Left forelimb (tissue), 1 donor: ENCODE measurements at regions not wholly inside any gene's neighbourhood (a gene's known extent, or its start where the extent isn't known, plus 50 kb on each side); places are given as distances from the start of the nearest gene placed in this dataset.
"Not testable (repeated sequence)": the region's sequence is repeated elsewhere in the genome, so short reads cannot be mapped to it uniquely, and the experiment has no call there.

Experiments used
- DNase-seq: peaks from one replicate; pipeline ENCODE4 v3.0.0-alpha.2; 2018; ENCODE audit warnings: low spot score

DNA sequence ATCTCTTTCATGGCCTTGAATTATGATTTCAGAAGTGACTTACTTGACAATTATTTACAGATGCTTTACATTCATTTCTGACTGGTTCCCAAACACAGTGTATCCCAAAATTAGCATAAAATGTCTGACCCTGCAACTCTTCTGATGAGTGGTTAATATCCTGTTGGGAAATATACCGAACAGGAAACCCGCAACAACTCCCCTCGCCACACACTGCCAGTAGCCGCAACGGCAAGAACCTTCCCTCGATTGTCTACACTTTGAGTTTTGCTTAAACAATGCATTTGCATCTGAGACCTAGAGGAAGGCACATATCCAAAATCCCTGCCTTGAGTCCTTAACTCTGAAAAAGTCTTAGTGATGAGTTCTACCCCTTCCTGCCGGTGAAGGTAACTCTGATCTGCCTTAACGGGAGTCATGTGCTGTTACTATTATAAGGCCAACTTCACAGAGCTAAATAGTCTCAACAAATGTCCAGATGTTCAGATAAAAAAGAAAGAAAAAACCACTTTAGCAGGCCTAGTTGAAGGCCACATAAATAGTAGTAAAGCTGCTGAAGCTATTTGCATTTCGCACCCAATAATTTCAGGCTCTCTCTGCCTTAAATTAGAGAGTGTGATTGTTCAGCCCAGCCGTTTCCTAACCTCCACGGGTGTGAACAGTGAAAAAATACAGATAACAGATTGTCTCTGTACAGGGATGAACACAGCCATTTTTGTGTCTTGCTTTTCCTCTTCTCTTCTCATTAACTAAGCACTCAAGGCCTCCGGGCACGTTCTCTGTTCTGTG lies 321.1 kb downstream of the HS3ST3B1 start:
- DNase-seq = no peak

DNA sequence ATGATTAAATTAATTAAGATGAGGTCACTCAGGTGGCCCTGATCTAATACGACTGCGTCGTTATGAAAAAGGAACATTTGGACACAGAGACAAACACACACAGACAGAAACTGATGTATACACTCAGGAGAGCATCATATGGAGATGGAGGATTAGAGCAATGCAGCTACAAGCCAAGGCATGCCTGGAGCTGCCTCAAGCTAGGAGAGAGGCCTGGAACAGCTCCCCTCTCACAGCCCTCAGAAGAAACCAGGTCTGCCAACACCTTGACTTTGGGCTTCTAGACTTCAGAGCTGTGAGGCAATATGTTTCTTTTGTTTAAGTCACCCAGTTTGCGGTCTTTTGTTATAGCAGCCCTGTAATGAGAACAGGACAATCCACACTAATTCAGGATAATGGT lies 318.9 kb downstream of the HS3ST3B1 start:
- DNase-seq = no peak

DNA sequence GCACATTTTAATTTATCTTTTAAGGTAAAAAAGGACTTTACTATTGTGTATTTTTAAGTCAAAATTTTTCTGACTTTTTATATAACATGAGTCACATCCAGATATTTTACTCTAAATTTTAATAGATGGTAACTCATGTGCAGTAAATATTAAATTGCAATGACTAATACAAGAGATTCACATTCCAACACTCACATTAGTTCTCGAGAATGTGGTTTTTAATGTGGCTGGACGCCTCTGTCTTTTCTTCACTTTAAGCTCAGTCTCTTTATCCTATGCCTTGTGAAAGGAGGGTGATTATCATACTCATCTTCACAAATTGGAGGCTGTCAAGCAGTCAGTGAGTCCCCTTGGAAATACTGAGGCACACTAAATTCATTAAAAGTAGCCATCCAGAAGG lies 315.6 kb downstream of the HS3ST3B1 start:
- DNase-seq = no peak

DNA sequence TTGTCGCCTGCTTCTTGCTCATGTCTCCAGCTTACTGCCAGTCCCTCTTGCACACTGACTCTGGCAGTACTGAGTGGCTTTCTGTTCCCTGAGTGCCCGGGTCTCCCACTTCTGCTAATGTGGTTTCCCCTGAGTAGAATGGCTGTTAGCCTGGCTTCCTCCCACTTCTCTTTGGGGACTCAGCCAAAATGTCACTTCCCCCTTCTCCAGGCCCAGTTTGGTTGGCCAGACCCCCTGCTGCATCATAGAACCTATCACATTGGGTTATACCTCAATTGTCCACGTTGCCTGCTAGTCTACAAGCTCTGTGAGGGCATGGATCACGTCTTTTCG lies 304.4 kb downstream of the HS3ST3B1 start:
- DNase-seq = no peak

DNA sequence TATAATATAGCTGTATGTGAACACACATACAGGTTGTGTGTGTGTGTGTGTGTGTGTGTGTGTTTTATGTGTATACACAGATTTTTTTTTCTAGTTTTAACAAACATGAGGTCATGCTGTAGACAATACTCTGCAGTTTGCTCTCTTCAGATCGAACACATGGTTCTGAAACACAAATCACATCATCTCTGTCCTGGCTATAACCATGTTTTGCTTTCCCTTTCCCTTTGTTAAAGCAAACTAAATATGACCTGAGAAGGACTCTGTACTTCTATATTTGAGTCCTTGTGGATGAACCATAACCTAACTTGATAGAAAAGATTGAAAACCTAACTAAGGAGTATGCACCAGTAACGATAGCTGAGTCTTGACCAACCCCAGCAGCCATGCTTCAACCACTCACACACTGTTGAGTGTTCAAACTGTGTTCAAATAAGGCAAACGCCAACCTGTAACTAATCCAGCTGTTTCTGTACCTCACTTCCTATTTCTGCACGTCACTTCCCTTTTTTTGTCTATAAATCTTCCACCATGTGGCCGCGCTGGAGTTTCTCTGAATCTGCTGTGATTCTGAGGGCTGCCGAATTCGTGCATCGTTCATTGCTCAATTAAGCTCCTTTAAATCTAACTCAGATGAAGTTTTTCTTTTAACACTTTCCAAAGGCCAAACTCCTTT lies 303.8 kb downstream of the HS3ST3B1 start:
- DNase-seq = no peak

DNA sequence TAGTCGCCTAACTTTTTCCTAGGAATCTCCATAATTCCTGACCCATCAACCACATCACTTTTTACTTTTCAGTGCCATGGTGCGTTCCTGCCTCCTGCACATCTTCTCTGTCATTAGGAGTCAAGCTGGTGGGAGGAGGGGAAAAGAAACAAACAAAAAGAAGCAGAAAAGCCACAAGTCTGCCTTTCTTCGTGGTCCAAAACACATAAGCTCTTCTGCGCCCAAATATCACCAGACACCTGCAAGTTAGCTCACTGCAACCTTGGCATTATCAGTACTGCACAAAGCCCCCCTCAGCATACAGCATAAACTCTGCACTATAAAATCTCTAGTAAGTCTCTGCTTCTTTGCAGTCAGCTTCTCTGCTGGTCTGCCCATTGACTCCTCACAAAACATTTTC lies 295.3 kb downstream of the HS3ST3B1 start:
- DNase-seq = no peak

DNA sequence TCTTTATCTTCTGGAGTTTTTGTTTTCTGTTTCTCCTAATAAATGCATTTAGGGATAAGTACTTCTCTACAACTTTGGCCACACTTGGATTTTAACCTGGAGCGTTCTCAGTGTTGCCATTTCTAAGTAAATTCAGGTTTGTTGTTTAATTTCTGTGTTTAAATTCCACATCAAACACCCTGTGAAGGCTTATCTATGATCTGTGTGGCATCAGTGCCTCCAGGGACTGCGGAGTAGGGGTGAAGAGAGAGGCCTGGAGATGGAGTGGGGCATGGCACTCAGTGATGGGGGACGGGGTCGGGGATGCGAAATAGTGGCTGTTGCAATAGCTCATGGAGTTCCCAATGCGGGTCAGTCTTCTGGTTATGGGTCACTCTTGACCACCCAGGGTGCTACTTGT lies 294.8 kb downstream of the HS3ST3B1 start:
- DNase-seq = no peak

DNA sequence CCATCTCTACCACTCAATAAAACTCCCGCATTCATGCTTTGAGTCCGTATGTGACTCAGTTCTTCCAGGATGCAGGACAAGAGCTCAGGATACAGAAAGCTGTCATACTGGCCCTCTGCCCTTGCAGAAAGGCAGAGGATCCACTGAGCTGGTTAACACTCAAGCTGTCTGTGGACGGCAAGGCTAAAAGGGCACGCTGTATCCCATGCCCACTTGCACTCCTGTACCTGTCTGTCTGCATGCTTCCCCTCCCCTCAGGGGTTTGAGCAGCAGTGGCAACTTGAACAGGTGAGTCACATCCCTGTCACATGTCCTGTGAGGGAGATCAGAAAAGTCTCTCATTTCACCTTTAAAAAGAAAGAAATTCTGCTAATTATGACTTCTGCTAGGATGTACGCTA lies 293.8 kb downstream of the HS3ST3B1 start:
- DNase-seq = no peak

DNA sequence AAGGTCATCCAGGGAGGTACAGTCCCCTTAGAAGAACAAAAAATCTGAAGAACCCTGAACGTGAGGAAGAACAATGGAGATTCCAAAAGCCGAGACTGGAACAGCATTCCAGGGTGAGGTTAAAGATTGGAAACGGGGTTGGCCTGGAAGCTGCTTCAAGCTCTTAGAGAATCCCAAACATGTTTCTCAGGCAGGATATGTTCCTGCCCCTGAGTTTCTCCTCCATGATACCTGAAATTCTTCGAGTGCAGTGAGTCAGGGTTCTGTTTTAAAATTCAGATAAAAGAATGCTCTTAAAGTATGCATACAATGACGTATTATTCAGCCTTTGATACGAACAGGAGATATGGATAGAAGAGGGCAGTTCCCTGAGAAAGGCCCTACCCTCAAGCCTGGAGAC lies 293.1 kb downstream of the HS3ST3B1 start:
- no peak for DNase-seq

DNA sequence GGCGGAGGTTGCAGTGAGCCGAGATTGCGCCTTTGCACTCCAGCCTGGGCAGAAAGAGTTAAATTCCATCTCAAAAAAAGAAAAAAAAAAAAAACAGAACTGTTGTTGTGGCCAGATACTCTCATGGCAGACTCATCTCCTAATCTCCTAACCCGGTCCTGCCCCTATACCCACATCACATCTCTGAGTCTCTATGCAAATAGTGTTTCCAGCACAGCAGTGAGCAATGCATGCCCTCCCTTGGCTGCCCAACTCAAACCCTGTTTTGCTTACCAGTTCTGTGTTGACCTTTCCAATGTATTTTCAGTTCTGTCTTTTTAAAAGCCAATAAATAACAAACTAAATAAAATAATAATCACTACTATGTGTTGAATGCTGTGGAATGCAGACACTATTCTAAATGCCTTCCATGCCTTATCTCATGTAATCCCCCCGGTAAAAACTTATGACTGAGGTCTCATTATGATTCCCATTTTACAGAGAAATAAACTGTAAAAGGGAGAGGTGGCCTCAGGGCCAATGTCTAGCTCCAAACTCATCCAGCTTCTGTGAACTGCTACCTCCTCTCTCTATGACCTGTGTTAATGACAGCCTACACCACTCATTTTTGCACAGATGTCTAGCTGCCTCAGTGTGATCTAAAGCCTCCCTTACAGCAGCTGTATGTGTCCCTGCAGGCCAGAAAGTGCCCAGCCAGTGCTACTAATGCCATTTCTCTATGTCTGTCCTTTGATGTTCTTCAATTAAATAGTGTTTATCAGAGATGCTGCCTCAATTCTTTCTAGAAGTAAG lies 289.8 kb downstream of the HS3ST3B1 start:
- no peak for DNase-seq

DNA sequence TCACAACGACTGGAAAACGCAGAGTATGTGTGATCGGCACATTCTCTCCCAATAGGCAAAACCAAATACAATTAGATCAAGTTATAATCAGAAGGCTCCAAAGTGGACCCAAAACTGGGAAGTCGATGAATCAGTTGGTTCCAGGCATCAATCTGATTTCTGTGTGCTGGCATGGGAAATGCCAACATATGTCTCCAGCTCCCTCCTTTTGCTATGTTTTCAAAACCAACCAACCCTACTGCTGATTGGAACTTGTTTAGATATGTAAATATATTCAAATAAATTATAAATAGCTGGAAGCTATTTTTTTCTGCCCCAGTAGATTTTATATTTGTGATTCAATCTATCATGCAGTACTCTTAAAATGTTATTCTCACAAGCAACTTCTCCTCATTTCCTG lies 284.2 kb downstream of the HS3ST3B1 start:
- no peak for DNase-seq

DNA sequence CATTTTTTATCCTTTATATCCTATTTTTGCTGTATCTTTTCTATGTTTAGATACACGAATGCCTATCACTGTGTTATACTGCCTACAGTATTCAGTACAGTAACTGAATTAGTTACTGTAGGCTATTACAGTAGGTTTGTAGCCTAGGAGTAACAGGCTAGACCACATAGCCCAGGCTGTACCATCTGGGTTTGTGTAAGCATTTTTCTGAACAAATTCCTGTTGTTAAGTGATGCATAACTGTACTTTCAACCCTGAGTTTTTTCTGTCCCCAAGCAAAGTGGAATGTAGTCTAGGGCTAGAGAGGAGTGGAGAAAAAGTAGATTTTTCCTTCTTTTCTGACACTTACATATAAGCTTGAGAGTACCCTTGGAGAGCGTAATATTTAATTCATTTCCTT lies 282.1 kb downstream of the HS3ST3B1 start:
- DNase-seq = no peak

DNA sequence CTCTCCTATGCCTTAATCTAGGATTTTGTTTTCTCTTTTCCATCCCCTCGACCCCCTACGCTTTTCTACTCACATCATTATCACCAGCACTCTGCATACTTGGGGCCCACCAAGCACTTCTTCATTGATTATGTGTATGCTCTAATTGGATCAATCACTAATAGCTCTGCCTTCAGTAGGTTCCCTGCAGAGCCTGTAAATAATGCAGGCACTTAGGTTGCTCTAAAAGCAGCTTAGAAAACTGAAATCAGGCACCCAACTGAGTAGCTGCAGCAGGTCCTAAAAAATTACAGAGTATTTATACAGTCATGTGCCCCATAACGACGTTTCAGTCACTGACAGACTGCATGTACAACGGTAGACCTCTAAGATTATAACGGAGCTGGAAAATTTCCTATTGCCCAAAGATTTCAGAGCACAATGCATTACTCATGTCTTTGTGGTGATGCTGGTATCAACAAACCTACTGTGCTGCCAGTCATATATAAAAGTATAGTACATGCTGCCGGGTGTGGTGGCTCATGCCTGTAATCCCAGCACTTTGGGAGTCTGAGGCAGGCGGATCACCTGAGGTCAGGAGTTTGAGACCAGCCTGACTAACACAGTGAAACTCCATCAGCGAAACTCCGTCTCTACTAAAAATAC lies 280.4 kb downstream of the HS3ST3B1 start:
- DNase-seq = no peak

DNA sequence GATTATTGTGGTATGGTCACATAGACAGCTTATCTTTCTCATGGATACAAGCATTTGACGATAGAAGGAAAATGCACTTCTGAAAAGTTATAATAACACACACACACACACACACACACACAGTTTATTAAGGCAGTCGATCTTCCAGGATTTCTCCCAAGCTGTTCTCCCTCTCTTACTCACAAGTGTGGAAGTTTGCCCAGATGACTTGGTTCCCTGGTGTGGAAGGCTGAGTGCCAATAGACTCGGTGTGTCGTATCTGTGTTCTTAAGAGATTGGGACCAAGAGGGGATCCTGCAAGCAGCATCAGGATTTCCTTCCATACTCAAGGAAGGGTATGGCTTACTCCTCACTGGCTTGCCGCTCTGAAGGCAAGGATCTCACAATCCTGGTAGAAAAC lies 279.6 kb downstream of the HS3ST3B1 start:
- no peak for DNase-seq

DNA sequence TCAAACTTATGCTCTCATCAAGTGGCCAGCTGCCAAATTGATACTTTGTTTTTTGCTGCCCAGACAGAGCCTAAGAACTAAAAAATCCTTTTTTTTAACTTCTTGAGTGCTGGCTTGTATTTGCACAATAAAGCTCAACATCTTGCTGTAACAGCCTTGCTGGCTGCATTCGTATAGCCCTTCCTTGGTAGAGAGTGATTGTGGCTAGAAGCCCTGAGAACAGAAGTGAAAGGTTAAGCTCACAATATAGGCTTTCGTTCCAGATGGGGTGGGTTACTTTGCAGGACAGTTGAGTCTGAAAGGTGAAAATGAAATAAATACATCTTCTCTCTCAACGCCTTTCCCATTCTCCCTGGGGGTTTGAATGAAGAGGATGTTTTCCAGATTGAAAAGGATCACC lies 278.8 kb downstream of the HS3ST3B1 start:
- DNase-seq = no peak

DNA sequence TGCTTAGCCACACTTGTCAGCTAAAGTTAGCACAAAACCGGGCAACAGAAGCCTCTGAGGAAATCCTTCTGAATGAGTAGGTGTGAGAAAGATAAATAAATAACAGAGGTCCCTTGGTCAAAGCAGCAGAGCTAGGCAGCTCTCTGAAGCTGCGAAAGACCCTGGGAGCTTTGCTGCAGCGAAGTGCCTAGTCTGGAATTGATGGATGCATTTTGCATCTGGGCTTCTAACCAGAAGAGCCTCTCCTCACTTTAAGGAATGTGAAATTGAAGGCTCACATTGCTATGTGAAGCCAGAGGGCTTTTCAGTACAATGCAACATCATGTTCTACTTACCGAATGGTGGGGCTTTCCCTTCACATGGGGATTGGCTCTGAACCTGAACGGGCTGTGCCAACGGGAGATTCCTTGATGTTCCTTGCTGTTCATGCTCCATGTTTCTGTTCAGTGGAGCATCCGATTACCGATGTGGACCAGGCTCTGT lies 274.6 kb downstream of the HS3ST3B1 start:
- DNase-seq = no peak

DNA sequence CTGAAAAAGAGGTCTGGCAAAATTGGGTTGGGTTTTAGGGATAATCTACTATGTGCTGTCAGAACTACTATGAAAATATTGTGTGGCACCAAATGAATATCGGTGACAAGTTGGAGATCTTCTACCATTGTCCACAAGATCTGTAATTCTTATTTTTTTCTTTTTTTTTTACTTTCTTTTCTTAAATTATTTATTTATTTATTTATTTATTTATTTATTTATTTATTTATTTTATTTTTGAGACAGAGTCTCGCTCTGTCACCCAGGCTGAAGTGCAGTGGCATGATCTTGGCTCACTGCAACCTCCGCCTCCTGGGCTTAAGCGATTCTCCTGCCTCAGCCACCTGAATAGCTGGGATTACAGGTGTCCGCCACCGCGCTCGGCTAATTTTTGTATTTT lies 259.4 kb downstream of the HS3ST3B1 start:
- DNase-seq = not testable (repeated sequence)

DNA sequence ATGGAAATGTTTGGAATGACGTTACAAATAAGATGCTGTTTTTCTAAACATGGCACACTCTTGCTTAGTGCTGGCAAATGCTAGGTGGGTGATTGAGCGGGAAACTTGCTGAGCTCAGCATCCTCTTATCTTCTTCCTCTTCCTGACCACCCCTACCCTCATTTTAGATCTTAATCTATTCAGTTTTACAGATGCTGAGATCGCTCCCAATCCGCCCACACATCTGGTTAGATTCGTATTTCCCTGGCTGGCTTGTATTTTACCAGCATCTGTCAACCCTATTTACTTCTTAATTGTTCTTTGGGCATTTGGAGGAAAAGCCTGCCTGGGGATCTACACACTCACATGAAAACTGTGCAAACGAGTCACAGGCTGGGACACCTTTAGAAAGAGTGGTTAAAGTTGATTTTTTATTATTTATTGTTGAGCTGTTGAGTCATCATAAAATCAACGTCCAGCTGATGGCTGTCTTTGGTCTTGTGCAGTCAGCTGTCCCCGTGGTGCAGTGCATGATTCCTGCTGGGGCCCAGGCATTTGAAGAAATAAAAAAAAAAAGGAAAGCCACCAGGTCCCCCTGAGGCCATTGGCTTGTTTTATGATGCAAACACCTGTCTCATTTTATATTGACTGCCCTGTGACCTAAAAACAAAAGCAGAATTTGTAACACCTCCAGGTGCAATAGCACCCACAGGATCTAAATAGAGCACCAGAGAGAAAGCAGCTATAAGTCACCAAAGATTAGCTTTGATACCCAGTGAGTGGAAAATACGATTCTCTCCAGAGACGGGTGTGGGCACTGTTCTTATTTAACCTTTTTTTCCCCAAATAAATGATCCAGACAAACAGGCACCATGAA lies 258.6 kb downstream of the HS3ST3B1 start:
- DNase-seq = no peak

DNA sequence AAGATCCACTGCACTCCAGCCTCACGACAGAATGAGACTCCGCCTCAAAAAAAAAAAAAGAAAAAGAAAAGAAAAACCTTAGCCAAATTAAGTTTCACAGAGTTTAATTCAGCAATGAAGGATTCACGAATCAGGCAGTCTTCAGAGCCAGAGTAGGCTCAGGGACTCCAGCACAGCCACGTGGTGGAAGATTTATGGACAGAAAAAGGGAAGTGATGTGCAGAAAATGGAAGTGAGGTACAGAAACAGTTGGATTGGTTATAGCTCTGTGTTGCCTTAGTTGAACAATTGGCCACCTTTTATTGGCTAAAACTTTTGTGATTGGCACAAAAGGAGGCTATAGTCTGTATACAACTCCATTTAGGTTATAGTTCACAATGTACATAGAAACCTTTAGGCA lies 256.6 kb downstream of the HS3ST3B1 start:
- DNase-seq = no peak

DNA sequence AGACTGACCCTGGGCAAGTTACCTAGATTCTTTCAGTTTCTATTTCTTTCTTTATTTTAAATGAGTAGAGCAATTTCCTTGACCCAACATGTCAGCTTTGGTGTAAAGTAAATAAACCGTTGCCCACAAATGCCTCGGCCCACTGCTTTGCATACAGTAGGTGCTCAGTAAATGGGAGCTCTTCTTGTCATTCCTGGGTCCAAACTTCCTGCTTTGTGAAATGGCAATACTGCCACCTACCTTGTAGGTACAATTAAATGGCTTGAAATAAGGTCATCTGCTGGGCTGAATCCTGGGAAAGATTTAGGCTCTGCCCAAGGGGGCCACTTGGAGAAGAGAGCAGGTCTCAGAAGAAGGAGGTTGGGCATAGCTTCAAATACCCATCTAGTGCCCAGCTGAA lies 253.0 kb downstream of the HS3ST3B1 start:
- DNase-seq = no peak

DNA sequence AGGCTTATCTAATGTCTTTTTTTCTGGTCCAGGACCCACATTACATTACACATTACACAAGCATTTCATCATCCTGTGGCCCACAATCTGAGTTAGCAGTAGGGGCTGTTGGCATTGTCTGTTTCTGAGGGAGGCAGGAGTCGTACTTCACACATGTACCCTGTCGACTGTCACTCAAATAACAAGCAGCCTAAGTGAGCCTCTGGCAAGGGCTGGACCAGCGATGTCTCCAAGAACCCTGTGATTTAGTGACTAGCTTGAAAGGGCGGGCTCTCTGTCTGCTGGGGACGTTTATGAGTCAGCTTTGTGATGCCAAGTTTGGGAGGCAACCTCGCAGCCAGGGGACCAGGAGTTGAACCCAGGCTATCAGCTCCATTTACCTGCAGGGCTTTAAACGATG lies 251.4 kb downstream of the HS3ST3B1 start:
- no peak for DNase-seq

DNA sequence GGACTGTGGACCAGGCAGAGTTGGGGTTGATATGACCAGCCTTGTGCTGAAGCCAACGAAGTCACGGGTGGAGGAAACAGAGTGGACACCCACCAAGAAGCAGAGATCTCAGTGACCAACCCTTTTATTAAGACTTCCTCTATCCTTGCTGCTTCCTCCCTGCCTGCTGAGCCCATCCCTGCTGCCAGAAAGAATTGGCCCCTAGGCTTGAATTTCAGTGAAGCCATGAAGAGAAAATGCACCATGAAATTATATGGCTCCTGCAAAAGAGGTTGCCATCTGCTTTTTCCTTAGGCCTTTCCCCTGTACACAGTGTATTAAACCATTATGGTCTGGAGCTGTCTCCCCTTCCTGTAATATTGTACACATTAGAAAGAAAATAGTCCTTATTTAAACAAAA lies 246.7 kb downstream of the HS3ST3B1 start:
- DNase-seq = no peak
